ENCODE measurements at regions not wholly inside any gene's neighbourhood (a gene's known extent, or its start where the extent isn't known, plus 50 kb on each side); places are given as distances from the start of the nearest gene placed in this dataset.

DNA sequence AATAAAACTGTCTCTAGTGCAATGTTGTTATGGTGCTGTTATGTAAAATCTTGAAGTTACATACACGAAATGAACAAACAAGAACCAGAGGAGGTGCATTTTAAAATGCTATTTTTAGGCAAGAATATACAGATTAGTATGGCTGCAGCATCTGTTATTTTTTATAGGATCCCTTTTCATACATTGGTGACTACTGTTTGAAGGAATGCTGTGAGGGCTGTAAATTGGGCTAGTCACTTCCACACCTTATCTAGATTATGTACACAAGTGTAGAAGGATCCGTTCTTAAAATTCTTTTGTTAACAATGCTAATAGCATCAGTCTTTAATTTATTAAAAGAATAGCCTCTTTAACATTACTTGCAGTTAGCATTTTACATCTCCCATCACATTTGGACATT is 284.3 kb upstream of the MDGA2 start:
- TF ChIP-seq PPARA (CRISPR knock-in tag; IDR thresholded peaks at IDR 0.05; ENCODE audit: borderline replicate concordance) (no peak), ISL1 (CRISPR knock-in tag; IDR thresholded peaks at IDR 0.05) (no peak), CSDC2 (CRISPR knock-in tag; IDR thresholded peaks at IDR 0.05) (no peak), TSHZ2 (CRISPR knock-in tag; IDR thresholded peaks at IDR 0.05) (no peak), ZNF565 (CRISPR knock-in tag; conservative IDR thresholded peaks at IDR 0.05; ENCODE audit: low read depth) (no peak), ZFP30 (CRISPR knock-in tag; IDR thresholded peaks at IDR 0.05) (no peak), RARB (CRISPR knock-in tag; IDR thresholded peaks at IDR 0.05) (no peak), BACH2 (CRISPR knock-in tag; IDR thresholded peaks at IDR 0.05; ENCODE audit: borderline replicate concordance) (no peak), PATZ1 (CRISPR knock-in tag; IDR thresholded peaks at IDR 0.05; ENCODE audit: borderline replicate concordance) (no peak), TOX (CRISPR knock-in tag; IDR thresholded peaks at IDR 0.05; ENCODE audit: borderline replicate concordance) (no peak), ZFP3 (CRISPR knock-in tag; IDR thresholded peaks at IDR 0.05) (no peak)
- TF ChIP-seq, protein P1, sequence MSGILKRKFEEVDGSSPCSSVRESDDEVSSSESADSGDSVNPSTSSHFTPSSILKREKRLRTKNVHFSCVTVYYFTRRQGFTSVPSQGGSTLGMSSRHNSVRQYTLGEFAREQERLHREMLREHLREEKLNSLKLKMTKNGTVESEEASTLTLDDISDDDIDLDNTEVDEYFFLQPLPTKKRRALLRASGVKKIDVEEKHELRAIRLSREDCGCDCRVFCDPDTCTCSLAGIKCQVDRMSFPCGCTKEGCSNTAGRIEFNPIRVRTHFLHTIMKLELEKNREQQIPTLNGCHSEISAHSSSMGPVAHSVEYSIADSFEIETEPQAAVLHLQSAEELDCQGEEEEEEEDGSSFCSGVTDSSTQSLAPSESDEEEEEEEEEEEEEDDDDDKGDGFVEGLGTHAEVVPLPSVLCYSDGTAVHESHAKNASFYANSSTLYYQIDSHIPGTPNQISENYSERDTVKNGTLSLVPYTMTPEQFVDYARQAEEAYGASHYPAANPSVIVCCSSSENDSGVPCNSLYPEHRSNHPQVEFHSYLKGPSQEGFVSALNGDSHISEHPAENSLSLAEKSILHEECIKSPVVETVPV (CRISPR knock-in tag; IDR thresholded peaks at IDR 0.05): no peak
- TF ChIP-seq, protein P2, sequence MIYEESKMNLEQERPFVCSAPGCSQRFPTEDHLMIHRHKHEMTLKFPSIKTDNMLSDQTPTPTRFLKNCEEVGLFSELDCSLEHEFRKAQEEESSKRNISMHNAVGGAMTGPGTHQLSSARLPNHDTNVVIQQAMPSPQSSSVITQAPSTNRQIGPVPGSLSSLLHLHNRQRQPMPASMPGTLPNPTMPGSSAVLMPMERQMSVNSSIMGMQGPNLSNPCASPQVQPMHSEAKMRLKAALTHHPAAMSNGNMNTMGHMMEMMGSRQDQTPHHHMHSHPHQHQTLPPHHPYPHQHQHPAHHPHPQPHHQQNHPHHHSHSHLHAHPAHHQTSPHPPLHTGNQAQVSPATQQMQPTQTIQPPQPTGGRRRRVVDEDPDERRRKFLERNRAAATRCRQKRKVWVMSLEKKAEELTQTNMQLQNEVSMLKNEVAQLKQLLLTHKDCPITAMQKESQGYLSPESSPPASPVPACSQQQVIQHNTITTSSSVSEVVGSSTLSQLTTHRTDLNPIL (CRISPR knock-in tag; IDR thresholded peaks at IDR 0.05; ENCODE audit: low read depth): no peak

Data from SK-N-SH treated with all-trans-retinoic acid at 6 μM for 48 hours (cell line).